HT1080 (cell line): ENCODE measurements at regions not wholly inside any gene's neighbourhood (a gene's known extent, or its start where the extent isn't known, plus 50 kb on each side); places are given as distances from the start of the nearest gene placed in this dataset.

Experiments used
- DNase-seq: peaks from one replicate; pipeline ENCODE4 v3.0.0-alpha.2; 2015; ENCODE audit warnings: low read depth

DNA sequence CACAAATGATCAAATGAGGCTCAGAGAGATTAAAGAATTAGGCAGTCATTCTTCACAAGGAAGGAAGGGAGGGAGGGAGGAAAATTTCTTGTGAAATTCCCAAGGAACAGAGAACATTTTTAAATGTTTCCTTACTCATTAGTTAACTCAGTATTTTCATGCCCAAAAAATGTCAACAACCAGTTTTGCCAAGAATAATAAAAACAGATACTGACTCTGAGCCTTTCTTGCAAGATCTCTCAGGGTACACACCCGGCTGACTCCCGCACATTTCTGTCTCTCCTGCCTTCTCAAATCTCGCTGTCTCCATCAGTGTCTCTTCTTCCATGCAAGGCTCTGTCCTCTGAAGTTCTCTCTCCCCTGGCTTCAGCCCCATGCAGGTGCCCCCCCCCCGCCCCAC, 265.9 kb downstream of the TJP1 start:
- no peak for DNase-seq

DNA sequence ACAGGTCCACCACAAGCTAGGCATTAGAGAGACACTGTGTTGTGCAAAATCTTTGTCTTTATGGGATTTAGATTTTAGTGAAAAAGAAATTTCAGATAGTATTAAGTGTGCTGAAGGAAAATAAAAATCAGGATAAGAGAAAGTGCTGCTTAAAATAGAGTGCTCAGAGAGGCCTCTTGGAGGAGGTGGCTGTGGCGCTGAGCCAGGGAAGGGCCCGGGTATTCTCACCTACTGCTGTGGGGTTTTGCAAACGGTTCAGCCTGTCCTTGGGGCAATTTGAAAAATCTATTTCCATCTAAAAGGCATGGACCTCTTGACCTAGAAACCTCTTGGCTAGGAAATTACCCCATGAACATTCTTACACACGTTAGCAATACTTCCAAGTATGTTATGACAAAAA, 267.7 kb downstream of the TJP1 start:
- DNase-seq, result no peak

DNA sequence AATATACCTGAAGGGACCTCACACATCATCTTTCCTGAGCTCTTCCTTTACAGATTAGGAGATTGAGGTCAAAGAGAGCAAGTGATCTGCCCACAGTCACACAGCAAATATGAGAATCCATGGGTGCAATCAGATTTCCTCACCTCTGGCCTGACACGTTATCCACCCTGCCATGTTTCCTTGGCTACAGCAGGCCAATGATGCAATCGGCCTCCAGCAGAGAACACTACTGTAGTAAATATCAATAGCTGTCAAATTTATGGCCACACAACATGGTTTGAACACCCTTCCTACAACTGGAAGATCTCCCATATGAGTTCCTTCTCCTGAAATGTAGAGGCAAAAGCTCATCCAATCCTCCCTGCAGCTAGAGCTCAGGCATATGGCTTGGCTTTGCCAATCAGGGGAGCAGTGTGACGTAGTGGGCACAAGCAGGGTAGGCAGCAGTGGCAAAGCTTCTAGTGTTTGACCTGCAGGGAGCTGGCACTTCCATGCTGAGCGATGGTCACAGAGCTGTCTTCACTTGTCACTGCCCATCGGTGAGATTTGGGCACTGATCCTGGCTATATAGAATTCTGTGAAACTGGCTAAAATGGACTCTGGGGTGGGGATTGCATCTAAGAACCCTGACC, 271.3 kb downstream of the TJP1 start:
- DNase-seq, result no peak

DNA sequence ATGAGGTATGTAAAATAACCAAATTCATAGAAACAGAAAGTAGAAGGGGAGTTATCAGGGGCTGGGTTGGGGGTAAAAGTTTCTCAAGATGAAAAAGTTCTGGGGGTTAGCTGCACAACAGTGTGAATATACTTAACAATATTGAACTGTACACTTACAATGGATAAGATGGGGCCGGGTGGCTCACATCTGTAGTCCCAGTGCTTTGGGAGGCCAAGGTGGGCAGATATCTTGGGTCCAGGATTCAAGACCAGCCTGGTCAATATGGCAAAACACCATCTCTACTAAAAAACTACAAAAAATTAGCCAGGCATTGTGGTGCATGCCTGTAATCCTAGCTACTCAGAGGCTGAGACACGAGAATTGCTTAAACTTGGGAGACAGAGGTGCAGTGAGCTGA, 274.3 kb downstream of the TJP1 start:
- no peak for DNase-seq

DNA sequence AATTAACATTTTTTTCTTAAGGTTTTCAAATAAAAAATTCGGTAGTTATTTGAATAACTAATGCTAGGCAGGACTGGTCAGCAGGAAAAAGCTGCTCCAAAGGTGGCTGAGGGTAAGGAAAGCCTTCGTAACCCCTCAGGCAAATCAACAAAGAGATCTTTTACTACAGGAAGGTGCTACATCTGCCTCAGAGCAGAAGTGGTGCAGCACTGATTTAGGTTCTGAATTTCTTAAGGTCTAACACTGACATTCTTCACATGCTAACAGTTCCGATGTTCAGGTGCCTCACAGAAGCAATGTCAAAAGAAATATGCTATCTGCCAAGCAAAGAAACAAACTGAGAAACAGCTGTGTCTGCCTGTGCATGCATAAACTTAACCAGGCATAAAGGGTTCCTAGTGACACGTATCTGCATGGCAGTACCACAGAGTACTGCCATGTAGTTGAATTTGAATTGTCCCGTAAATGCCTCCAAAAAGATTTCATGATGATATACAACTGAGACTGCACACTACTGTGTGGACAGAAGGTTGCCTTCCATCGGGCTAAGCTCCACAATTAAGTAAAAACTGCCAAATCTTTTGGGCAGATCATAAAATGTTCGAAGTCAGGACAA, 275.0 kb upstream of the NSMCE3 start:
- DNase-seq, result no peak

DNA sequence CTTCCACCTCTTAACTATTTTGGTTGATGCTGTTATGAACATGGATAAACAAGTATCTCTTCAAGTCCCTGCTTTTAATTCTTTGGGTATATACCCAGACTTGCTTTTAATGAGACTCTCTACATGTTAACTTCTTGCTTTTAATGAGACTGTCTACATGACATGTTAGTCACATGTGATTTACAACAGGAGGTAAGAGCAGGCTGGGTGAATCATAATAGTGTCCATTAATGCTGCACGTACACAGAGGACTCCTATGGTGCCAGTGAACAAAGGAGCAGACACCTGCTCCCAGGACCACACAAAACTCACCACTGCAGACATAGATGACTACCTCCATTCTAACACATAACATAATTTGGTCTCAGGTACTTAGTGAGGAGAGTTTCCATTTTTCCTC, 273.4 kb upstream of the NSMCE3 start:
- no peak for DNase-seq

DNA sequence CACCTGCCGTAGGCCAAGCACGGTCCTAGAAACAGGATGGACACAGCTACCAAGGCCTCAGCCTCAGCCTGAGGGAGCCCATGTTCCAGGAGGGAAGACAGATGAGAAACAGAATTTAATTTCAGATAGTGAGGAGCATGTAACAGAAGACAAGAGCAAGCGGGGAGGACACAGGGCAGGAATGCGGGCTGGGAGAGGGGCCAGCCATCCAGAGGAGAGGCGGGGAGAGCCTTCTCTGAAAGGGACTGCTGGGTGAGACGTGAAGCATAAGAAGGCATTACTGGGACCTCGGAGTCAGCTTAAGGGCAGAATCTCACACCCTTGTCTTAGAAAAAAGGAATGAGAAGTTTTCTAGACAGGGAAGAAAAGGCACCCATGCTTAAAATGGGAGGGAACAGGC, 271.7 kb upstream of the NSMCE3 start:
- no peak for DNase-seq

DNA sequence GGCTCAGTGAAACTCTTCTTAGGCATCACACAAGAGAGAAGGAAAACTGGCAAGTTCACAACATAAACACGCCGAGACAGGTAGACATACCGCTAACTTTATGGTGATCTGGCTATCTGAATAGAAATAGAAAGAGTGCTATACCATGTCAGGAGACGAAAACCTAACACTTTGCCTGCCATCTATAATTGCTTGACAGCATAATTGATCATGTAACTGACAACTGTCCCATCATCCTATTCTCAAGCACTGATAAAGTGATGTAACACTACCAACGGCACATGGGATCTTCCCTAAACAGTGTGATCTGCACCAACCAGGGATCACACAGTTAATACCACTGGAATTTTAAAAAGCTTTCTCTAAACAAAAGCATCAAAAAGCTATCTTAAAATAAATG, 270.9 kb upstream of the NSMCE3 start:
- no peak for DNase-seq

DNA sequence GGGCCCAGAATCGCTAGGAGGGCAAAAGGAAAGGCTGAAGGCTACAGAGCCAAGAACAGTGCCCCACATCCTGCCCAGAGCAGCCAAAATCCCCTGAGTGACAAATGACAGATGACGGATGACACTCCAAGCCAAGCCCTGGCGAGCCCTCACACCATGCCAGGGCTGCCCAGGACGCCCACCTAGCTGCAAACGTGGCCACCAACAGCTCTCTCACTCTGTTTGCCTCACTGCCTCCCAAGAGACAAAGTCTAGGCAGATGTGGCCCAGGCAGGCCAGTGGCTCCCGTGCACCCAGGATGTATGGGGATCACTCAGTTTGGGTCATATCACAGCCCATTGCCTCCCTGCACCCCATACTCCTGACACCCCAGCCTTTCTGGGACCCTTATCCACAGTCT, 270.1 kb upstream of the NSMCE3 start:
- DNase-seq, result no peak

DNA sequence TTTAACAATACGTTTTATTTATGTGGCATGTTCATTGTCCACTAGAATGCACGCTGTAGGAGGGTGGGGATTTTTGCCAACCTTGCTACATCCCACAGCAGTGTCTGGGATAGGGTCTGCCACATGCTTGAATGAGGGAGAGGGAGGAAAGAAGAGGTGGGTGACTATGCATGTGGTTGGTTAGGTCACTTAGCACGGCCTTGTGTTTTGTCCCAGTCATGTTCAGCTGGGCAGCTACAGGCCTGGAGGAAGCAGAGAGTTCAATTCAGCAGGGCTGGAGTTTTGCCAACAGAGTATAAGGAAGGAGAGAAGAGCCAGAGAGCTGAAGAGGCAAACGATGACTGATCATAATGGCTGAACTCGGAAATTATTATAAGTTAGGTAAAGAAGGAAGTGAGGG, 268.4 kb upstream of the NSMCE3 start:
- DNase-seq, result no peak

DNA sequence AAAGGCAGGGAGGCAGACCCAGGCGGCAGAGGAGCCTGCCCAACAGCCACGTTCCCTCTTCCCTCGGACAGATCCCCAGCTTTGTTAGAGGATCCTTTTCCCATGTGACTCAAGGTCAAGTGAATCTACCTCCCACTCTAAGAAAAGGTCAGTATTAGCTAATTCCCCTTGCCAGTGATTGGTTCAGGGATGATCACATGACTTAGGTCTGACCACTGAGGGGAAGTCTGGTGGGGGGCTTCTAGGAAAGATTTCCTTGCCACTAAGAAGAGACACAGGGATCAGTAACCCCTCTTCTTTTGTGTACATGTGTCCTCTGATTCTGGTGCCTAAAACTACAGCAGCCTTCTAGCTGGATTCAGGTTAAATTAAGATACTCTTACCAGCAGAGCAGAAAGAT, 266.3 kb upstream of the NSMCE3 start:
- no peak for DNase-seq

DNA sequence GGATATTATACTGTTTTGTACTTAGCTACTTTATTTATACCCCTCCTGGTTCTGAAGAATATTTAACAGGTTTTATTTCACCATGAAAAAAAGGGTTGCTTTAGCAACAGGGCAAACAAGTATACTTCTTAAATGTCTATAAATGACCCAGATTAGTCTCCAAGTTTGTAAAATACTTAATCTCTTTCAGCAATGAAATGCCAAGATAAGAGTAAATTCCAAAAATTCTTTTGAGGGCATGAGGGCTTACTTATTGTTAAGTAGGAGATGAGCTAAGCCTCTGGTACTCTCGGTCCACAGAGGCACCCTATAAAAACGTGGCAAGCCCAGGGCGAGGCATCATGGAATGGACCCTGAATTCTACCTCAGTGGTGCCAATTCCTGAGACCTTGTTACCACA, 264.8 kb upstream of the NSMCE3 start:
- no peak for DNase-seq

DNA sequence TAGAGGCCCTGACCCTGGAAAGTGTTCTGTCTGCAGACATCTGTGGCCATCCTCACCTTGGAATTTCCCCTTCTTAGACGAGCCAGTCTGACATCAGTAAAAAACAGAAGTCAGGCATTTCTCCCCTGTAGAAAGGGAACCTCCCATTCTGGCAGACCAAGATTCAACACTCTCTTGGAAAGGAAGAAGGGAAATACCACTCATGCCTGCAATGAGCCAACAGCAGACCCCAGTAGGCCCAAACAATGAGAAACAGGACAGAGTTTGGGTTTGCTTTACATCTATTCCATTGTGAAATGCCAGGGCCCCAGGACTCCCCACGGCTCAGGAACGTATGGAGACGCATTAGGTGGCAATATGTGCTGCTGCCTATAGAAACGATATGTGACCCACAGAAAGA, 264.0 kb upstream of the NSMCE3 start:
- DNase-seq, result no peak

DNA sequence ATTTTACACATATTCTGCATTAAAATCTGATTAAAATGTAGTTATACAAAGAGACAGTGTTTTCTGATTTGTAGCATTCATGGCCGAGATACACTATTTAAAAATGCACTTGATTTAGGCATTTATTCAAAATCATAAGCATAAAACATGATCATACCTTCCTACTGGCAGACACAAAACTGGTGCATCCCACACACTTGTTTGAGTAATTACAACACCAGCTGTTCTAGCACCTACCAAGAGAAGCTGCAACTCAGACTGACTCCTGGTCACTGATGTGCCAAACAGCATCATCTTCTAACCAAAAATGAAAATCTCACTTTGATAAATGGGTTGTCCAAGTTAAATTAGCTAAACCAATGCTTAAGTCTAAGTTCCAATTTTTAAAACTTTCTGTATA, 262.7 kb upstream of the NSMCE3 start:
- DNase-seq, result no peak

DNA sequence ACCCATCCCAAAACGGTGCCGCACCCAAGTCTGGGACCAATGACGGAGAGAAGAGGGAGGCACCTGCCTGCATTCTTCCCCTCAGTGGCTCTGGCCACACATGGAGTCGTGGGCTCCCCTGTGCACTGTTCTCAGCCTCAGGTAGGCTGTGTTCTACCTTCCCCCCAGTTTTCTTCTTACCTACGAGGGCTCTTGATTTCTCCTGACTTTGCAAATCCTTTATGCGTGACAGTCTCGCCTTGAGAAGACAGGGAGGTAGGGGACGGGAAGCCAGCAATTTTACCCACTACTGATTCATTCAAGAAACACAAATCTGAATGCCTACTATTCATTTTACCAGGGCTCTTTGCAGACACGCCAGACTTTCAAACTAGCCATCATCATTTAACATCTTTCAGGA, 261.3 kb upstream of the NSMCE3 start:
- DNase-seq, result no peak

DNA sequence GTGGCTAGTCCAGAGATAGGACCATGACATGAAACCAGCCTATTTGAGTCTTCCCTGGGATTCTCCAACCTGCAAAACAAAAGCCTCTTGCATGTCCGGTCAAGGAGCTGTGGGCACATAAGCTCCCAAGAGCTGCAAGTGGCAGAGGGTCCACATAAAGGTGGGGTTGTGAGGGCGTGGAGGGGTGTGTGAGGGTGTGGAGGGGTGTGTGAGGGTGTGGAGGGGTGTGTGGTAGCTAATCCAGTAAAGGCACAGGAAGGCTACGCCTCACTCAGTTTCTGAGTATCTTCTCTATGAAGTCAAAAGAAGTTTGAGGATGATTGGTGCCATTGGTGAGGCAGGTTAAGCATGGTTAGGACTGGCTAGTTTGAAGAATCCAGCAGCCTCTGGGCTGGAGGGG, 259.4 kb upstream of the NSMCE3 start:
- DNase-seq, result no peak

DNA sequence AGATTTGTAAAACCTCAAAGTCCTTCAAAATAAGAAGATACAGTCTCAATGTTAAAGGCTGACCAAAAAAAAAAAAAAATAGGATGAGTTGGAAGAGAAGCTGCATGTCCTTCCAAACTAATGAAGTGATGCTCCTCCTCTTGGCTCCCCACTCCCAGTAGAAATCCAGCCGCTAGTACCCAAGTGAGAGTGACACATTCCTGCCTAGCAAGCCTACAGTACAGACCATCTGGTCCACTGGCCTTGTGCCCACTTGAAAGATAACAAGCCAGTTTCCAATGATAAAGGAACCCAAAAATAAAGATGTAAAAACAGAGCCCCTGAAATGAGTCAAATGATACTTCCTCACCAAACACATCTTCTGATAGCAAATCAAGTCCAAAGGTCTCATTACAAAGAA, 258.7 kb upstream of the NSMCE3 start:
- no peak for DNase-seq

DNA sequence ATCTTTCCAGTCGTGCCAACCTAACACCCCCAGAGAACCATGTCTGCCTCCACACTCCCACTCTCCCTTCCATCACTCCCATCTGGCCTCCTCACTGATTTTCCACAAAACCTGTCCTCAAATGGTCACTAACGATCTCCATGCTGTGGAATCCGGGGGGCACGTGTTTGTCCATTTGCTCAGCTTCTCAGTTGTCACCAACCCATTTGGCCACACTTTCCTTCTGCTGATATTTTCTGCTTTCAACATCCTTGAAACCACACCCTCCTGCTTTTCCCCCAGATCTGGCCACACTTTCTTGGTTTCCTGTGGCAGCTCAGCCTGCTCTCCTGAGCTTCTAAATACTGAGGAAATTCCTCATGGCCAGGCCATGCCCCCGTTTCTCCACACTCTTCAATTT, 257.2 kb upstream of the NSMCE3 start:
- DNase-seq, result no peak

DNA sequence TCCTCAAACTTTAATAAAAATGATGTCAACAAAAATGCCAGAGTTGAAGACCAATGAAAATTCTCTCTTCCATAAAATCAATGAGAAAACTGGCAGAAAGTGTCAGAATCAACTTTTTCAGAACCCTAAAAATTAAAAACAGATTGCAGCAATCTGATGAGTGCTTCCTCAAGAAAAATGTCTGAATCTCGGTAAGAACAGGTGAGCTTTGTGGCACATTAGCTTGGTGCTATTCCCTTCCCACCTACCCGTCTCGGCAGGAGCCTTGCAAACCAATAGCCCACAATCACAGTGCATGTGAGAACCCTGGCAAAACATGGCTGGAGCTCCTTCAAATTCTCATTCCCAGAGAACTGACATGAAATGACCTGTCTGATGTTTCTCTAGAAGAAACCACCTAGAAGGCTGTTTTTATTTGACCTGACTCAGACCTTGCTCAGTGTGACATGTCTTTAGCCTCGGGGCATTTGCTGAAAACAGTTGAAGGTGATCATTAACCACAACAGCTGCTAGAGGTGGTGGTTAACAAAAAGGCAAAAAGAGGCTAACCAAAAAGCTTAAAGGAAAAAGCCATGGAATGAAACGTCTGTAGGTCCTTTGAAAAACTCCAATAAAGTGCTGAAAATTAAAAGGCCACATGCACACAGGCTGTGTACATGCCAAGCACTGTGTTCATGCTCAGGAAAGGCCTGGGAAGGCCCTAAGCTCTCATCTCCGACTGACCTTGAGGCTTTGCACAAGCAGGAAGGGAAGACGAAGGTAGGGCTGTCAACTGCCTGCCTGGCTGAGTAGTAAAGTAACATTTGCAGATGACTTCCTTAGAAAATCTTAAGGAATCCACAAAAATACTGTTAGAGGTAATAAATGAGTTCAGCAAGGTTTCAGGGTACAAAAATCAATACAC, 253.0 kb upstream of the NSMCE3 start:
- no peak for DNase-seq

DNA sequence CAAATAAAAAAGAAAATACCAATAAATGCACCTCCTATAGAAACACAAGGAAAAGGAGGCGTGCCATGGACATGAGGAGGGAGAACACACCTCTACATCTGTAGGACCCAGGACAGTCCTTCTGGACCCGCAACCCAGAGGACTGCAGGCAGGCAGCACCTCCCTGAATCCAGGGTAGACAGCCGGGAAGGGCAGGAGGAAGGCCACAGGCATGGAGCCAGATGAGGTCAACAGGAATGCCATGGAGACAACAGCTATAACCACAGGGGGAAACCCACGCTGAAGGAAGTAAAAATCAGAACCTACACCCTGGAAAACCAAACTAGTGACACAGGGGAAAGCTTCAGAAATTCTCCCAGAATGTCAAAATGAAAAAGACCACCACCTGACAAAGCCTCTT, 248.8 kb upstream of the NSMCE3 start:
- DNase-seq, result no peak

DNA sequence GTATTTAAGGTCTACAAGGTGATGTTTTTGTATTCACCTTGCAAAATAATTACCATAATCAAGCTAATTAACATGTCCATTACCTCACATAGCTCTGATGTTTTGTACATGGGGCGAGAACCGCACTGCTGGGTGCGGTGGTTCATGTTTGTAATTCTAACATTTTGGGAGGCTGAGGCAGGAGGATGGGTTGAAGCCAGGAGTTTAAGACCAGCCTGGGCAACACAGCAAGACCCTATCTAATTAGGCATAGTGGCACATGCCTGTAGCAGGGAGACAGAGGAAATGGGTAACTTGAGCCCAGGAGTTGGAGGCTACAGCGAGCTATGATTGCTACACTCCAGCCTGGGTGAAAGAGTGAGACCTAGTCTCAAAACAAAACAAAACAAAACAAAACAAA, 248.2 kb upstream of the NSMCE3 start:
- DNase-seq, result no peak

DNA sequence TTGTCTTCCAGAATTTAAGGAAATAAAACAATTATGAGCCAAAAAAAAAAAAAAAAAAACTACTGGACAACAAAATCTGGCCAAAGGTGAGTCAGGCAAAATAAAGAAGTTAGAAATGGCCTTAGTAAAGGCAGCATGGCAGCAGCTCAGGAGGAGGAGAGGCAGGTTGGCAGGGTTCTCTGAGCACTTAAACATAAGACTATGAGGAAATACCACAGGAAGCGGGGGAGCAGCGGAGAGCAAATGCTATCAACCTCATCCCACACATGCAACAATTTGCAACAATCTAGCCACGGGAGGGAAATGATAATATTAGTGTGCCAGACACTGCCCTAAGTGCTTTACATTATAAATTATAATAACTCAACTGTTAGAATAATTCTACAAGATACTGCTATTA, 247.3 kb upstream of the NSMCE3 start:
- DNase-seq, result no peak

DNA sequence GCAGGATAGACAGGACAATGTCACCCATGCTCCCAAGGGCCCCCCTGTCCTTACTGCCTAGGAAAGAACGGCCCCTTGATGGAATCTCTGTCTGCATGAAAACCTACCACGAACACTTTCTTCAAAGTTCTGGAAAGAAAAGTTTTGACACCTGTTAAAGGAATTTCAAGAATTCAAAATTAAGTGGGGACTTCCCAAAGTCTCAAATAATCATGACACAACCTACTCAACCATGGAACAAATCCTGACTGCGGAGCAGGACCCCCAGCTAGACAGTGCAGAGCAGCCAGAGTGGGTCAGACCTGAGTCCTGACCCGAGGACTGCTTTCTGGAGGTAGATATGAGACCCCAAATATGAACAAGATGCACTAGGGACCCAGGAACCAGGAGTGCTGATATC, 245.3 kb upstream of the NSMCE3 start:
- no peak for DNase-seq
